Small intestine (tissue), 7 donors: ENCODE measurements at regions not wholly inside any gene's neighbourhood (a gene's known extent, or its start where the extent isn't known, plus 50 kb on each side); places are given as distances from the start of the nearest gene placed in this dataset.
"Not testable (repeated sequence)": the region's sequence is repeated elsewhere in the genome, so short reads cannot be mapped to it uniquely, and the experiment has no call there.

Source experiments
- DNase-seq, 2 donors: peaks; one replicate each; pipeline versions ENCODE4 v3.0.0 to v3.0.0-alpha.2; 2013
- FAIRE-seq: peaks from 2 replicates; lab custom pipeline; 2012; peaks lifted over from hg19 to GRCh38; lab: Jason Lieb, UNC
- H3K27ac ChIP-seq, 3 donors: one replicate each; pipeline ENCODE4 v1.5.1; 2013; ENCODE audit warnings: low read length in 2 of 3, mild to moderate bottlenecking in 2 of 3, control low read depth in 1 of 3, inconsistent platforms in 1 of 3, low read depth in 1 of 3, moderate library complexity in 1 of 3
- H3K27me3 ChIP-seq, 3 donors: one replicate each; pipeline ENCODE4 v1.6.1; 2013; ENCODE audit warnings: low read length in 3 of 3, inconsistent platforms in 1 of 3; ENCODE audit not compliant: control insufficient read depth in 3 of 3, insufficient read depth in 3 of 3
- H3K36me3 ChIP-seq, 3 donors: one replicate each; pipeline ENCODE4 v1.6.1; 2013; ENCODE audit warnings: low read length in 3 of 3, inconsistent platforms in 1 of 3, low read depth in 1 of 3, mild to moderate bottlenecking in 1 of 3, moderate library complexity in 1 of 3; ENCODE audit not compliant: control insufficient read depth in 3 of 3, insufficient read depth in 2 of 3
- H3K4me1 ChIP-seq, 3 donors: one replicate each; pipeline ENCODE4 v1.6.1; 2013; ENCODE audit warnings: low read length in 2 of 3, inconsistent platforms in 1 of 3, low read depth in 1 of 3, mild to moderate bottlenecking in 1 of 3, moderate library complexity in 1 of 3; ENCODE audit not compliant: control insufficient read depth in 3 of 3, insufficient read depth in 2 of 3
- H3K4me3 ChIP-seq, 3 donors: one replicate each; pipeline ENCODE4 v1.5.1; 2013; ENCODE audit warnings: low read length in 3 of 3, control low read depth in 1 of 3, inconsistent platforms in 1 of 3, low read depth in 1 of 3, mild to moderate bottlenecking in 1 of 3, moderate library complexity in 1 of 3
- H3K9me3 ChIP-seq, 2 donors: one replicate each; pipeline ENCODE4 v1.6.1; 2013; ENCODE audit warnings: low read depth in 1 of 2, low read length in 1 of 2; ENCODE audit not compliant: control insufficient read depth in 2 of 2, insufficient read depth in 1 of 2
- WGBS, 3 donors: extraction: QIAGEN DNeasy Blood & Tissue Kit; methylation state at CpG; one replicate each; pipeline ENCODE4 v1.1.7; 2013; 5-methylcytosine and 5-hydroxymethylcytosine counted together
- donor health status: healthy with polysubstance abuse.
- donor health status: control.
- donor health status: control.
- donor health status: Bipolar disorder and iron deficiency.
- donor health status: healthy.

- peak overlapping the region in 2 of 3 donors; percentile 15 to 34 for H3K4me3 ChIP-seq
- no peaks in the 10 kb centered on the region for H3K36me3 ChIP-seq
- peak; percentile 84 to 94 for DNase-seq
- peak overlapping the region in 2 of 3 donors; percentile 21 to 73 for H3K27ac ChIP-seq
- H3K27me3 ChIP-seq, result no peaks in the 10 kb centered on the region
- FAIRE-seq, result no peak
- H3K4me1 ChIP-seq, result no peaks in the 10 kb centered on the region
- 7 to 10% (median 7%) methylated on average over 54 to 69 of the region's 69 CpGs for WGBS, 3 donors
- no peaks in the 10 kb centered on the region for H3K9me3 ChIP-seq
These were observed 1101.2 kb upstream of the TMEM132C start for GRCh38 chr12:127165567-127166392.

DNA sequence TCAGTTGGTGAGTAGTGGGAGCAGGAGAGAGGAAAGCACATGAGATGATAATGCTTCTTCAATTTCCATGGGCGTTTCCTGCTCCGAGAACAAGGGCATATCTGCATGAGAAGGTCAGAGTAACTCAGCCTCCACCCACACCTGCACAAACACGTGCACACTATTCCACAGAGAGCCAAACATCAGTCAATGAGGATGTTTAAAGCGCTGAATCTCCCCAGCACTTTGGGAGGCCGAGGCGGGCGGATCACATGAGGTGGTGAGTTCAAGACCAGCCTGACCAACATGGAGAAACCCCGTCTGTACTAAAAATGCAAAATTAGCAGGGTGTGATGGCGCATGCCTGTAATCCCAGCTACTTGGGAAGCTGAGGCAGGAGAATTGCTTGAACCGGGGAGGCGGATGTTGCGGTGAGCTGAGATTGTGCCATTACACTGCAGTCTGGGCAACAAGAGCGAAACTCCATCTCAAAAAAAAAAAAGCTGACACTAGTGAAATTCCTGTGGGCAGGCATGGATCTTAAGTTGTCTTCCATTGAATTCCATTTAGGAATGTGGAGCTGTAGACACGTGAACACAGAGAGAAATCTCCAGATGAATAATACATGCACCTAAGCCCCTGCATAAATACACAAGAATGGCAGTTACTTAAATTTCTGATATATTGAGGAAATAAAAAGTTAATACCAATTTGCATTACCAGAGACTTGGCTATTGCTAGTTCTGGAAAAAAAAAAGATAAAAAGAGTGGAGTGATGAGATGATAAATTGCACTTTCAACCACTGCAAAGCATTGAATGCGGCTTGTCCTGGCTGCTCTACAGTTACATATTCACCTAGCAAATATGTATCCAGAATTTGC lies 1097.4 kb upstream of the TMEM132C start:
- Histone ChIP-seq H3K4me1 (no peaks in the 10 kb centered on the region), H3K27ac (no peak overlapping the region), H3K36me3 (no peaks in the 10 kb centered on the region), H3K9me3 (no peaks in the 10 kb centered on the region), H3K4me3 (no peak overlapping the region), H3K27me3 (no peaks in the 10 kb centered on the region)
- FAIRE-seq (no peak), DNase-seq (no peak)
- 76 to 81% (median 80%) methylated on average over 15 of the region's 15 CpGs for WGBS, 3 donors

DNA sequence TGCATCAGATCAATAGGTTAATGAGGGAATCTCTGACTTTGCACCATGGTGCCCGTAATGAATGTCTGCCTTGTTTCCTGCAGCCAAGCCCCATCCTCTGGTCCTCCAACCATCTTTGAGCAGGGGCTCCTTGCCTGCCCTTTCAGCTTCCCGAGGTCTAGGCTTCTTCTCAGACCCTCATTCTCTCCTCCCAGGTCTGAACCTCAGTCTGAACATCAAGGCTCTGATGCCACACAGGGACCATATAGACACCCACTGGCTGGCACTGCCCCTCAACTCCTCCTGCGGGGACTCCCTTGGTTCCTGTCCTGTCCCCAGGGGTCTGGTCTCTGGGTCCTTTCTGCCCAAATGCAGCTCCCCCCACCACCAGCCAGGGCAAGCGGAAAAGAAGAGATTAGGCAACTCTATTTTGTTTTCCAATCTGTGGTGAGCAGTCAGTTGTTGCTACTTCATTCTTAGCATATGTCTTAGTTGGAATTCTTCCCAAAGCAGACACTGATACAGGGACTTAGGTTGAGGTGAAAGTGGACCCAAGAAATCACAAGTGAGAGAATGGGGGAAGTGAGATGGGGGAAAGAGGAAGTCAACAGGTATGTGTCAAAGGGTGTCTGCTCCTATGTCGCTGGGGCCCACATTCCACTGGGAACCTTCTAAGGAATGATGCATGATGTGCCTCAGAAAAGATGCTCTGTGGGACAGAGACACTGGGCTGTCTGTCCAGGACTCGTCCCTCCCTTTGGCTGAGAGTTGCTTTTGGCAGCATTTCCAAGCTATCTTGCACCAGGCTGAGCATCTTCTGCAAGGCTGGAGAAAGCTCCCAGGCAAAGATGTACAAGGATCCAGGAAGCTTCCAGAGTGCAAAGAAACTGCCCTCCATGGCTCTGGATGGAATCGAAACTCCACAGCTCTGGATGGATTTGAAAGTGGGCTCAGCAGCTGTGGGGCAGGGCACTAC lies 1096.5 kb upstream of the TMEM132C start:
- WGBS, 3 donors, result 56 to 69% (median 62%) methylated on average over 7 of the region's 7 CpGs
- H3K36me3 ChIP-seq, result no peaks in the 10 kb centered on the region
- no peaks in the 10 kb centered on the region for H3K9me3 ChIP-seq
- no peak overlapping the region for H3K27ac ChIP-seq
- no peaks in the 10 kb centered on the region for H3K27me3 ChIP-seq
- no peaks in the 10 kb centered on the region for H3K4me1 ChIP-seq
- no peak overlapping the region for H3K4me3 ChIP-seq
- FAIRE-seq (no peak), DNase-seq (no peak)

DNA sequence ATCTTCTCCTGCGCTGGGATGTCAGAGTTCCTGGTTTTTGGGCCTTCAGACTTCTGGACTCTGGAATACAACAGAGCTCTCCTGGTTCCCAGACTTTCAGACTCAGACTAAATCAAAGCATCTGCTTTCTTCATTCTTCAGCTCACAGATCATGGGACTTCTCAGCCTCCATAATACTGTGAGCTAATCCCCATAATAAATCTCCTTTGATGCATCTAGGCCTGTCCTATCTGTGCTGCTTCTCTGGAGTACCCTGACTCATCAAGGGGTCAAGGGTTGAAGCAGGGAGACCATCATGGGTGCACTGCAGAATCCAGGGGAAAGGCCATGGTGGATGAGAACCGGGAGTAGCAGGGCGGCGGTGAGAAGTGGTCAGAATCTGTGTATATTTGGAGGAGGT lies 1094.1 kb upstream of the TMEM132C start:
- Histone ChIP-seq H3K27me3 (no peaks in the 10 kb centered on the region), H3K9me3 (peaks cover 0 to 18% of the 10 kb centered on the region in 2 donors), H3K4me3 (no peak overlapping the region), H3K36me3 (no peaks in the 10 kb centered on the region), H3K27ac (no peak overlapping the region), H3K4me1 (no peaks in the 10 kb centered on the region)
- FAIRE-seq (no peak), DNase-seq (no peak)
- WGBS, 3 donors, result 87 to 92% (median 90%) methylated on average over 4 of the region's 4 CpGs

DNA sequence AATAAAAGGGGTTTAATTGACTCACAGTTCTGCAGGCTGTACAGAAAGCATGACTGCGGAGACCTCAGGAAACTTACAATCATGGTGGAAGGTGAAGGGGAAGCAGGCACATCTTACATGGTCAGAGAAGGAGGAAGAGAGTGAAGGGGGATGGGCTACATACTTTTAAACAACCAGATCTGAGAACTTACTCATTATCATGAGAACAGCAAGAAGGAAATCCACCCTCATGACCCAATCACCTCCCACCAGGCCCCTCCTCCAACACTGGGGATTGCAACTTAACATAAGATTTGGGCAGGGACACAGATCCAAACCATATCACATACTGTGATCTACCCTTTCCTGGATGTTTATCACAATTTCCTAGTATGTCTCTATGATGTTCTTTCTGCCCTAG lies 1093.0 kb upstream of the TMEM132C start:
- not testable (repeated sequence) for DNase-seq, H3K4me1 ChIP-seq, FAIRE-seq, H3K27ac ChIP-seq, H3K36me3 ChIP-seq, H3K27me3 ChIP-seq, H3K4me3 ChIP-seq
- WGBS, 3 donors, result 83 to 97% (median 92%) methylated on average over 1 of the region's 1 CpG
- H3K9me3 ChIP-seq, result peaks cover 0 to 21% of the 10 kb centered on the region in 2 donors

DNA sequence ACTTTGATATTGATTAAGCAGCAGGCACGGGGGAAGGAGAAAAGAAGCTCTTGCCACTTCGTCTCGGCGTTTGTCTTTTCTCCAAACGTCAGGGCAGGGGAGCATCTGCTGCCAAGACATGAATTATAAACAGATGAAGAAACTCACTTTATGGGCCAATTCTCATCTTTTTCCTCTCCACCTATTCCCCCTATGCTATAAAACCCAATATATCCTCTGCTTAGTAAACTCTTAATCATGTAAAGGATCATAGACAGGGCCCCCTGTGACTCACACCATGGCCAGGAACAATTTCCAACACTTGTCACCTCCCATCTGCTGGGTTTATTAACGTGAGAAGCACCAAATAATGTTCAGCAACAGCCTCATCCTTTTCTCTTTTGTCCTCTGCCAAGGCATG lies 1092.1 kb upstream of the TMEM132C start:
- DNase-seq (no peak), FAIRE-seq (no peak)
- 69 to 78% (median 71%) methylated on average over 6 of the region's 6 CpGs for WGBS, 3 donors

DNA sequence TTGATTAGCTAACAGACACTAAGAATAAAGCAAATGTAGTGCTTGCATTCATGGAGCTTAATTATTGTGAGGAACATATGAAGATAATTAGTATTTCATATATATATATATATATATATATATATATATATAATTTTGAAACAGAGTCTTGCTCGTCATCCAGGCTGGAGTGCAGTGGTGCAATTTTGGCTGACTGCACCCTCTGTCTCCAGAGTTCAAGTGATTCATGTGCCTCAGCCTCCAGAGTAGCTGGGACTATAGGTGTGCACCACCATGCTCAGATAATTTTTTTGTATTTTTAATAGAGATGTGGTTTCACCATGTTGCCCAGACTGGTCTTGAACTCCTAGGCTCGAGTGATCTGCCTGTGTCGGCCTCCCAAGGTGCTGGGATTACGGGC lies 1091.6 kb upstream of the TMEM132C start:
- Histone ChIP-seq H3K9me3 (peaks cover 0 to 21% of the 10 kb centered on the region in 2 donors), H3K27ac (no peak overlapping the region), H3K4me3 (no peak overlapping the region), H3K4me1 (no peaks in the 10 kb centered on the region), H3K27me3 (no peaks in the 10 kb centered on the region), H3K36me3 (no peaks in the 10 kb centered on the region)
- DNase-seq, result no peak
- no peak for FAIRE-seq
- WGBS, 3 donors, result 68 to 85% (median 78%) methylated on average over 4 of the region's 4 CpGs

More for the DNA sequence above, 1092.1 kb upstream of the TMEM132C start:
- Histone ChIP-seq H3K4me3 (no peak overlapping the region), H3K27ac (no peak overlapping the region), H3K9me3 (peaks cover 0 to 21% of the 10 kb centered on the region in 2 donors), H3K4me1 (no peaks in the 10 kb centered on the region), H3K36me3 (no peaks in the 10 kb centered on the region), H3K27me3 (no peaks in the 10 kb centered on the region)

DNA sequence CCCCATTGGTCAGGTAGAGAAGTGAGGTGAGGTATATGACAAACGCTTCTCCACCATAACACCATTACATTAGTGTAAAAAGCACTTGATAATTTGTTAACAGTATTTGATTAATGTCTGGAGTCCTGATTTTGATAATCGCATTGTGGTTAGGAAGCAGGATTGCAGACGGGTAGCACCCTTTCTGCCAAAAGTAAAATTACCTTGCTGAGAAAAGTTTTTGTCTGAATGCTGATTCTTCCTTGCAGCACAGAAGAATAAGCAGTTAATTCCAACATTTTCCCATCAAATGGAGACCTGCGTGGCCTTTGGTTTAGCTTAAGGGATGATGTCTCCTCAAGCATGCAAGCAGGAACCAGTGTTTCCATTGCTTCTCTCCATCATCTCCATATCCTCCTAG lies 1090.2 kb upstream of the TMEM132C start:
- DNase-seq (no peak), FAIRE-seq (no peak)
- 89 to 92% (median 89%) methylated on average over 4 of the region's 4 CpGs for WGBS, 3 donors
- H3K36me3 ChIP-seq, result no peaks in the 10 kb centered on the region
- no peaks in the 10 kb centered on the region for H3K4me1 ChIP-seq
- H3K9me3 ChIP-seq, result peaks cover 0 to 21% of the 10 kb centered on the region in 2 donors
- no peaks in the 10 kb centered on the region for H3K27me3 ChIP-seq
- no peak overlapping the region for H3K27ac ChIP-seq
- H3K4me3 ChIP-seq, result no peak overlapping the region
